HUES6 (cell line): ENCODE measurements at regions not wholly inside any gene's neighbourhood (a gene's known extent, or its start where the extent isn't known, plus 50 kb on each side); places are given as distances from the start of the nearest gene placed in this dataset.

Source experiments
- H3K27ac ChIP-seq: 2 replicates; pipeline ENCODE4 v1.7.0; 2013; ENCODE audit warnings: low read depth, mild to moderate bottlenecking, low read length, inconsistent platforms
- H3K27me3 ChIP-seq: 2 replicates; pipeline ENCODE4 v1.6.1; 2013; ENCODE audit warnings: low read length; ENCODE audit not compliant: control insufficient read depth, insufficient read depth
- H3K36me3 ChIP-seq: 2 replicates; pipeline ENCODE4 v1.6.1; 2013; ENCODE audit warnings: low read length; ENCODE audit not compliant: control insufficient read depth, insufficient read depth
- H3K4me1 ChIP-seq: 2 replicates; pipeline ENCODE4 v1.6.1; 2013; ENCODE audit warnings: low read length; ENCODE audit not compliant: control insufficient read depth, insufficient read depth
- H3K4me3 ChIP-seq: 2 replicates; pipeline ENCODE4 v1.5.1; 2013; ENCODE audit warnings: low read depth, low read length
- H3K9ac ChIP-seq: one replicate; pipeline ENCODE4 v1.6.1; 2013; ENCODE audit warnings: mild to moderate bottlenecking, low read length
- H3K9me3 ChIP-seq: 2 replicates; pipeline ENCODE4 v1.6.1; 2013; ENCODE audit warnings: low read depth, low read length; ENCODE audit not compliant: control insufficient read depth, insufficient read depth

- H3K4me1 ChIP-seq = peaks cover 16% of the 10 kb centered on the region
- H3K9ac ChIP-seq = no peak overlapping the region
- peaks cover 8% of the 10 kb centered on the region for H3K9me3 ChIP-seq
- no peak overlapping the region for H3K4me3 ChIP-seq
- no peak overlapping the region for H3K27ac ChIP-seq
- no peaks in the 10 kb centered on the region; the same call in 1 of the 2 replicates for H3K27me3 ChIP-seq
- no peaks in the 10 kb centered on the region for H3K36me3 ChIP-seq
These were observed 330.0 kb downstream of the DRD1 start for GRCh38 chr5:175113947-175114346.

GRCh38 chr5:175109058-175109755 lies 334.8 kb downstream of the DRD1 start:
- Histone ChIP-seq H3K9me3 (peaks cover 9% of the 10 kb centered on the region), H3K4me1 (no peaks in the 10 kb centered on the region), H3K9ac (no peak overlapping the region), H3K27ac (no peak overlapping the region), H3K4me3 (no peak overlapping the region), H3K27me3 (no peaks in the 10 kb centered on the region), H3K36me3 (no peaks in the 10 kb centered on the region)

- Histone ChIP-seq H3K4me3 (no peak overlapping the region), H3K36me3 (no peaks in the 10 kb centered on the region), H3K27ac (no peak overlapping the region), H3K4me1 (no peaks in the 10 kb centered on the region), H3K27me3 (no peaks in the 10 kb centered on the region), H3K9me3 (peaks cover 9% of the 10 kb centered on the region), H3K9ac (no peak overlapping the region)
These were observed 336.1 kb downstream of the DRD1 start for GRCh38 chr5:175107865-175108264.

GRCh38 chr5:175107028-175107588 lies 336.9 kb downstream of the DRD1 start:
- Histone ChIP-seq H3K4me1 (no peaks in the 10 kb centered on the region), H3K4me3 (no peak overlapping the region), H3K27ac (no peak overlapping the region), H3K36me3 (no peaks in the 10 kb centered on the region), H3K9me3 (peaks cover 9% of the 10 kb centered on the region), H3K9ac (no peak overlapping the region), H3K27me3 (no peaks in the 10 kb centered on the region)

GRCh38 chr5:175104677-175105076 lies 339.3 kb downstream of the DRD1 start:
- Histone ChIP-seq H3K36me3 (no peaks in the 10 kb centered on the region), H3K27ac (no peak overlapping the region), H3K4me3 (no peak overlapping the region), H3K9me3 (peaks cover 8% of the 10 kb centered on the region), H3K4me1 (no peaks in the 10 kb centered on the region), H3K9ac (no peak overlapping the region), H3K27me3 (no peaks in the 10 kb centered on the region)

GRCh38 chr5:175103746-175104145 lies 340.2 kb downstream of the DRD1 start:
- Histone ChIP-seq H3K36me3 (no peaks in the 10 kb centered on the region), H3K9ac (no peak overlapping the region), H3K27me3 (no peaks in the 10 kb centered on the region), H3K27ac (no peak overlapping the region), H3K4me3 (no peak overlapping the region), H3K4me1 (no peaks in the 10 kb centered on the region), H3K9me3 (no peaks in the 10 kb centered on the region)

GRCh38 chr5:175102717-175103116 lies 341.3 kb downstream of the DRD1 start:
- no peak overlapping the region for H3K9ac ChIP-seq
- no peaks in the 10 kb centered on the region for H3K36me3 ChIP-seq
- no peak overlapping the region for H3K4me3 ChIP-seq
- H3K27me3 ChIP-seq = no peaks in the 10 kb centered on the region
- H3K4me1 ChIP-seq = no peaks in the 10 kb centered on the region
- no peaks in the 10 kb centered on the region for H3K9me3 ChIP-seq
- no peak overlapping the region for H3K27ac ChIP-seq

GRCh38 chr5:175098301-175098700 lies 345.7 kb downstream of the DRD1 start:
- Histone ChIP-seq H3K9ac (no peak overlapping the region), H3K4me1 (peaks cover 6% of the 10 kb centered on the region), H3K27me3 (no peaks in the 10 kb centered on the region), H3K36me3 (no peaks in the 10 kb centered on the region), H3K27ac (no peak overlapping the region), H3K9me3 (no peaks in the 10 kb centered on the region), H3K4me3 (no peak overlapping the region)

- no peaks in the 10 kb centered on the region for H3K9me3 ChIP-seq
These were observed 347.4 kb downstream of the DRD1 start for GRCh38 chr5:175096469-175097165.

GRCh38 chr5:175094461-175094860 lies 349.5 kb downstream of the DRD1 start:
- Histone ChIP-seq H3K4me3 (no peak overlapping the region), H3K27me3 (no peaks in the 10 kb centered on the region), H3K9ac (no peak overlapping the region), H3K9me3 (no peaks in the 10 kb centered on the region), H3K27ac (no peak overlapping the region), H3K36me3 (no peaks in the 10 kb centered on the region), H3K4me1 (peaks cover 14% of the 10 kb centered on the region)

More at GRCh38 chr5:175096469-175097165, 347.4 kb downstream of the DRD1 start:
- Histone ChIP-seq H3K4me3 (no peak overlapping the region), H3K27ac (no peak overlapping the region), H3K9ac (no peak overlapping the region), H3K36me3 (no peaks in the 10 kb centered on the region), H3K27me3 (no peaks in the 10 kb centered on the region), H3K4me1 (peaks cover 14% of the 10 kb centered on the region)

- no peaks in the 10 kb centered on the region for H3K27me3 ChIP-seq
- no peaks in the 10 kb centered on the region for H3K9me3 ChIP-seq
- H3K9ac ChIP-seq = no peak overlapping the region
- no peak overlapping the region for H3K27ac ChIP-seq
- H3K36me3 ChIP-seq = no peaks in the 10 kb centered on the region
- H3K4me3 ChIP-seq = no peak overlapping the region
- peaks cover 14% of the 10 kb centered on the region for H3K4me1 ChIP-seq
These were observed 351.3 kb downstream of the DRD1 start for GRCh38 chr5:175092691-175093090.
